ENCODE measurements at regions not wholly inside any gene's neighbourhood (a gene's known extent, or its start where the extent isn't known, plus 50 kb on each side); places are given as distances from the start of the nearest gene placed in this dataset.

DNA sequence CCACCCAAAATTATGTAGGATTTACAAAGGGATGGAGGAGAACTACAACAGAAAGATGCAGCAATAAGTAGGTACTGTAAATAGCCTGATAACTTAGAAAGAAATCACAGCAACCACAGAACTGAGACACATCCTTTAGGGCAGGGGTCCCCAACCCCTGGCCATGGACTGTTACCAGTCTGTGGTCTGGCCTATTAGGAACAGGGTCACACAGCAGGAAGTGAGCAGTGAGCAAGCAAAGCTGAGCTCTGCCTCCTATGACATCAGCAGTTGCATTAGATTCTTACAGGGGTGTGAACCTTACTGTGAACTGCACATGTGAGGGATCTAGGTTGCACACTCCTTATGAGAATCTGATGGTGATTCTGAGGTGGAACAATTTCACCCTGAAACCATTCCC is 997.6 kb downstream of the DIAPH3 start:
- no peak for DNase-seq

DNA sequence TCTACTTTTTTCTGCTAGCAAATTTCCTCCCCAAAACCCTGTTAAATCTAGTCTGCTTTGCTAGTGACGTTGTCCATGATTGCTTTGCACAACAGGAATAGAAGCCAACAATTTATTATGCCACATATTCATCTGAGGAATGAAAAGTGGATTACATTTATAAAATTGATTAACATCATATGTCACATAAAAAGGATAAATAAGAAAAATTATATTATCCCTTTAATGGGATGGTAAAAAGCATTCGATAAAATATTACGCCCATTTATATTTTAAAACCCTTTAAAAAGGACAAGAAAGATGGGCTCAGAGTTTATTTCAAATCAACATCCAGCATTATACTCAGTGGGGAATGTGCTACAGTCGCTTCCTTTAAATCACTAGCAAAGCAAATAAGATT is 991.7 kb downstream of the DIAPH3 start:
- no peak for DNase-seq

DNA sequence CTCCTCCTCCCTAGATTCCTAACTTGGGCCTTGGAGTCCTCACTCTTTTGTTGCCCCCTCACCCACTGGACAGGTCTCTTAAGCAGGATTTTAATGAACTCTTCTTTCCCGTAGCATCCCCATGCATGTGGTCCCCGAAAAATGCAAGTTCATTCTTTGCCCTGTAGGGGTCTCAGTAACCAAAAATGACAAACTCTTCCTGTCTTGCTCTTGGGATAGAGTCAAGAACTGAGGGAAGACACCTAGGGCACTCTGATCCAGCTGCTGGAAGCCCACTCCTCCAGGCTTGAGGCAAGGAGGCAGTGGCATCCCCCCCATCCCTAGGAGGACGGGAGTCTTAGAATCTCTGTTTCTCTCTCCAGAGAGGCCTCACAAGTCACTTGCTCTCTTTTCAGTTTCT is 987.0 kb downstream of the DIAPH3 start:
- no peak for DNase-seq

DNA sequence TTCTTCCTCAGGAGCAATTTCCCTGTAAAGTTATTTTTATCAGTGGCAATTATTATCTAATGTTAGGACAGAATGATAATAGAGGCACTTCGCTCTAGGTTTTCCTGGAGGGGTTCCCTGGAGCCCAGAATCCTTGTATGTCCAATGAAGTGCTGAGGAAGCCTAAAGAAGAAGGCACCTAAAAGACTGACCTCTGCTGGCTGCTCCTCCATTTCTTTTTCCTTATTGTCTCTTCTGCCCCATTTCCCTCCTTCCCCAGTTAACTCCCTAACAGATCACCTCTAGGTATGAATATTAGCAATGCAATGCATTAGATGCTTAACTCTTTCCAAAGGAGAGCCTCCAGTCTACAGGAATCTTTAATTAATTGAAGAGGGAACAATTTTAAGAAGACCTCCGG is 985.4 kb downstream of the DIAPH3 start:
- no peak for DNase-seq

DNA sequence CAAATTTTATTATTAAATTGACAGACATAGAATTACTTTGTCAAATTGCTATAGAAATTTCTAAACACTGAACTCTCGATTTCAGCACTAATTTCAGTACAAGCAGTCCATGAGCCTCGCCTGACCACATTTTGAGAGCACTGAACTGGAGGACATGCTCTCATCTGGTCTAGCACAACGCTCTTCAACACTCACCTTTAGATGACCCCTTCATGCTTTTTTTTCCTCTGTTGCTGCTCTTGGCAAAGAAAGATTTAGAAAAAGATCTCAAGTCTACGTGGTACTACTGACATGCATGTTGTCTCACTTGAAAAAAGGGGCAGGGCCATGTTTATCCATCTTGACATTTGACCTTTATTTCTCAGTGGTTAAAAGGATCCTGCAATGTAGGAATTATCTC is 981.5 kb downstream of the DIAPH3 start:
- DNase-seq, result no peak

DNA sequence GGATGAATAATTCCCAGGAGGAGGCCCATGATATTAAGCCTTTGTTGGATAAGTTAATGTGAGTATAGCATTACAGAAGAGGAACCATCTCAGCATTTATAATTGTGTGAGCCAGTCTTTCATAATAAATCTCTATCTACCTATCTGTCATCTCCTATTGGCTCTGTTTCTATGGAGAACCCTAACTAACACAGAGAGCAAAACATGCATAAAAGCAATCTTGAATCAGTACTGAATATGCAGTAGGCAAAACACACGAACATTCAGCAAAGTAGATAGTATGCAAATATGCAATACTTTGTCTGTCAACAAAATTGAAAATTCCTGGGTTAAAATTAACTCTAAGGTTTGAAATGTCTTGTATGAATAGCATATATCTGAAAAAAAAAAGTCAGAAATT is 966.3 kb downstream of the DIAPH3 start:
- no peak for DNase-seq

DNA sequence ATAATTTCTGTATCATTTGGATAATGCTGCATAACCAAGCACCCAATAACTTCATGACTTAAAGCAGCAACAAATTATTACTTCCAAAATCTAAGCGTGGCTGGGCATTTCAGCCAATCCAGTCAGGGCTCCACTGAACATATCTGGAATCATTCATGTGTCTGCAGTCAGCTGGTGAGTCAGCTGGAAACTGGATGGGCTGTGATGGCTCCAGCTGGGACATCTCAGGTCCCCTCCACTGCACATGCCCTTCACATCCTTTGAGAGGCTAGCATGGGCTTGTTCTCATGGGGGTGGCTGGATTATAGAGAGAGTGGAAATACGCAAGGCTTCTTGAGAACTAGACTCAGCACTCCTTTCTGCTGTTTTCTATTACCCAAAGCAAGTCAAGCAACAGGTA is 961.9 kb downstream of the DIAPH3 start:
- no peak for DNase-seq

DNA sequence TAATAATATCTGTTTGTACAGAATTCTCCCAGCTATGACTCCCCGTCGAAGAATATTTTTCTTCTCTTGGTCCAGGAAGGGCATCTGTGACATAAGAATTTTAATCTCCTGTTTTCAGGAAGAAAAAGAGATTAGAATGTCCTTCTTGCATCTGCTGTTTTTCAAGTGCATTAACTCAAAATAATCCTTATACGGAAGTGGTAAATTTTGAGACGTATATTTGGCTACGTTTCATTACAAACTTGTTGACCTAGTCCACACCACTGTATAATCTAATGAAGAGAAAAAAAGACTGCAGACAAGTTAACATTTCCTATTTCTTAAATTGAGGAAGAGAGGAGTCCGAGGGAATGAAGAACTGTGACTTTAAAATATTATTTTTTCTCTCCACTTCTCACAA is 959.9 kb downstream of the DIAPH3 start:
- no peak for DNase-seq

DNA sequence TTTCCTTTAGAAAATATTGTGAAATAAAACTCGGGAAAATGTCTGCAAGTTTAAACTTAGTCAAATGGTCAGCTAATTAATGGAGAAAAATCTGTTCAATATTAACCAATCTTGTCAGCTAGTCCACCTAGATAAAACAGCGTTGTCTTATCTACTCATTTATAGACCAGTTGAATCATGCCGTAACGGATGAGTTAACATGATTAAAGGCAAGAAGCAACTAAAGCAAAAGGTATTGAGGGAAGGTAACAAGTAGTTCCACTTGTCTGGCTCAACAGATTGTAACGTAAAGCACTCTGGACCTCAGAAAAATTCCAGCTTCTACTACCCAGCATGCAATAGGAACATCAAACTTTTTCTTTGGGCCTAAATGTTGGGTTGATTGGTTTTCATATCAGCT is 958.2 kb downstream of the DIAPH3 start:
- DNase-seq, result no peak

DNA sequence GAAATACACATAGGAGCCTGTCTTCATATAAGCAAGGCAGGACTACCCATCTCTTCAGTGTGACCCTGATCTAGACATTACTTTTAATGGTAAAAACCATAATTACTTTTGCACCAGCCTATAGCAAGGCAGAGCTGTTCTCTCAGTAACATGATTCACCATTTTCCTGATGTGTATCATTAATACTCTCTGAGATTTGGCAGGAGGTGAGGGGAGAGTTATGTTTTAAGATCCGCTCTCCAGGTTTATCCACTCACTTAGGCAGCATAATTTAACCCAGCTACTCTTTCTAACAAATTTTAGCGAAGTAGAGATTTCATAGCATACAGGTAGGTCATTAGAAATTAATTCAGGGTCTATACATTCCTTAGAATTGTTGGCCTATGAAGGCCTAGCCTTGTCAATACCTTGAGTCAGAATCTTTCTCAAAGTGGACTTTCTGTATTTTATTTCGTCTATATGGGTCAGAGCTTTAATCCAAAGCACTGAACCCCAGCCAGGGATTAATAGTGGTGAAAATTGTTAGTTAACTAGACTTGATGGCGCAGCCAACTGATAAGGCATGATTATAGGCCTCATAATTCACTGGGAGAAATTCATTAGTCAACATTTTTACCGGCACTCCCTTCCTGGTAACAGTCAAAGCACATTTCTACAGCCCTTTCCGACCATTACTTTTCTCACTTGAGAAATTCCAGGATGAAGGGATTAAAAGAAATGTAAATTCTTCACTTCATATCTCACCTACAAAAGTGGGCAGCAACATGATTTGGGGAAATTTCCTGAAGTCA is 955.1 kb downstream of the DIAPH3 start:
- no peak for DNase-seq

DNA sequence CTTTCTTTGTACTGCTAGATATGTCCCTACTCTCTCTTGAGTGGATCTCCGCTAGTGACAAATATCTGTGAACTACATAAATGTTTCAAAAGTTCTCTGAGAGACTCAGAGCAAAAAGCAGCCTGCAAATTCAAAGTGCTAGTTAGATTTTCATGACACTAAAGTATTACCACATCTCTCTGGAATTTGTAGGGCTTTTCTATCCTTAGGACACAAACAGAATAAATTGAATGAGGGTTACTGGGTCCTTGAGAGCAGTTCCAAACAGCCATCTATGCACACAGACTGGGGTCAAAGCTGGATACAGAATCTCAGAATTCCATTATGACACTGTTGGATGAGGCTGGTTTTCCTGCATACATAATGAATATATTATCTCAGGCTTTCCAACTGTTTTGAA is 953.2 kb downstream of the DIAPH3 start:
- DNase-seq, result no peak

DNA sequence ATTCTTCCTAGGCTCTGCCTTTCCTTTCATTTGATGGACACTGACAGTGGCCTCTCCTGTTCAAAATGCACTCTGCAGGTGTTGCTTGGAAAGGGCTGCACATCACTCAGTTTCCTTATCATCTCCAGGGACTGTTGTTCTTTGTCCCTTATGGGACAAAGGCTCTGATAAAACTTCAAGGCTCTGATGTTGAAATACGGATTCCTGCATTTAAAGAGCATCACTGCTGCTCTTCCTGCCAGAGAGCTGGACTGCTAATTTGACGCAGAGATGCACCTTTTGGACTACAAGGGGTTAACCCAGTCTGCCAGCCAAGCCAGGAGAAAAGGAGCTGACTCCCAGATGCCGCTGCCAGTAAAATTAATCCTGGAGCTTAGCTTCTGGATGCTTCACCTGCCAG is 952.1 kb downstream of the DIAPH3 start:
- DNase-seq, result no peak

DNA sequence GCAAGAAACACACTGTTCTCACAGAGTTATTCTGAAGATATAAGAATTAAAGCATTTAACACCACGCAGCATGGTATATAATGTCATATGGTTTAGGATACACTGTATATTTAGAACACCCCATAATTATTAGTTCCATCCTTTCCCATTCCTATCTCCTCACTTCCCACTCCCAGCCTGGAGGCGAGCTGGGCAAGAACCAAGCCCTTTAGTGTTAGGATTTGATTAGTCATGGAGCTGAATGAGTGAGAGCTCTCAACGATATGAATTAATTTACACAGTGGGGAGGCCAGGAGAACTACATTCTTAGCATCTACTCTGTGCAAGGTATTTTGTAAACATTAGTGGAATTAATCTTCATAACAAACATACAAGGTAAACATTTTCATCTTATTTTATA is 934.3 kb downstream of the DIAPH3 start:
- DNase-seq, result no peak

DNA sequence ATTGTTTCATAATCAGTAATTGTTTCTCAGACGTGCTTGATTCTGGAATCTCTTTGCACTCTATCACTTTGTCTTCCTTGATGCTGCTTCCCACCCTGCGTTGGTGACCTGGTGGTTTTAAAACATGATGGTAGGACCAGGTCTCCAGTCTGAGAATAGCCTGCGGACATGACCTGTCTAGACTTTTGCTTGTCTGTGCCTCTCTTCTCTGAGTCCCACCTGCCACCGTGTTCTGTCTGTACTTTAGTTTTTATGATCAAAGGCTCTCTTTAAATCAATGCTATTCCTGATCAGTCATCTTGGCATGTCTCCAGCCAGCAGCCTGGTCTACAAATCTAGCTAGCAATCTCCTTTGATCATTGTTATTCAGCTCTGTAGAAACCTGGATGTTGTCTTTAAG is 933.9 kb downstream of the DIAPH3 start:
- DNase-seq, result no peak

DNA sequence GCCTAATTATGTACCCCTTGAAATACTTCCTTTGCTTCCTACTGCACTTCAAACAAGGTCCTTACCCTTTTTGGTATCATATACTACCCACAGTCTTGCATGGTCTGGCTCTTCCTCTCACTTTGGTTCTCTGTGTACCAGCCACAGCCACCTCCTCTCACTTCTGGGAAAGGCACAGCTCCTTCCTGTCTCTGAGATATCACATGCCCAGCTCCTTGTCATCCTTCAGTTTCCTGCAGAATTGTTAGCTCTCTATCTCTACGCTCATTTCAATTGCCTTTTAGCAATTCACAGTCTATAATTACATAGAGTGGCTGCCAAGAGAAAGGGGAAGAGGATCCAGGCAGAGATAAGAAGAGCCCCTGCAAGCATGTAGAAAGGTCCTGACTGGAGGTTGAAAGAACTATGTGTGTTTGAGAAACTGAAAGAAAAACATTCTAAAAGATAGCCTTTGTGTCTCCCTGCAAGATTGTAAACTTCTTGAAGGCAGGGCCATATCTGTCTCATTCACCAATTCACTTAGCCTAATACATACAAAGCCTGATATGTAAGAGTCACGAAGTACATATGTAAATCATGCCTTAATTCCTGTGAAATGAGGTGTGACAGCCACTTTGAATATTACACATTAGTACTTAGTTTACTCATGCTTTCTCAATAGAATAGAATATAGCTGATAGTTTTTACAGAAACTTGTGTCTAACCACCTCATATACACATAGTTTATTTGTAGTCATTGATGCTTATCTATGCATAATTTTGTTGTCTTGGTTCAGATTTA is 933.1 kb downstream of the DIAPH3 start:
- no peak for DNase-seq

DNA sequence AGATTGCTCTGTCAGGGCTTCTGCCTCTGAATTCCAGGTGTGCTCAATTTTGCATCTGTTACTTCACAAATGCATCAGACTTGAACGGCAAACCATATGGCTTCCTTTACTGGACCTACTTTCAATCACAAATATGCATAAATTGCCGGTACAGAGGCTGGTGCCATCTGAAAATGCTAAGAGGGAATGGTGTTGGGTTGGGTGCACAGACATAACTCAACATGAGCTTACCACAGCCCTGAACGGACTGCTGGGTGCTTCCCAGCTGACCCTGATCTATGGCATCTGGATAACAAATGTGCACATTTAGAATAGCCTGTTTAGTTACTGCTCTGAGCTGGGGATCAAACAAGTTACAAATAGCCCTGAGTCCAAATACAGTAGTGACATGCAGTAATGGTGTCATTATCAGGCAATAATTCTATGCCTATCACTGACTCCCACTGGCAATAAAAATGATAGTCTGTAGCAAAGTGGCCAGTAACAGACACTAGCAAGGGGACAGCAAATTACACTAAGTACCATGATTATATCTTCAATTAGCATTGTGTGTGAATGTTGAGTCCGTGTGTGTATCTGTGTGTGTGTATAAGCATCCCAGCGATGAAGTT is 927.3 kb downstream of the DIAPH3 start:
- DNase-seq, result no peak

DNA sequence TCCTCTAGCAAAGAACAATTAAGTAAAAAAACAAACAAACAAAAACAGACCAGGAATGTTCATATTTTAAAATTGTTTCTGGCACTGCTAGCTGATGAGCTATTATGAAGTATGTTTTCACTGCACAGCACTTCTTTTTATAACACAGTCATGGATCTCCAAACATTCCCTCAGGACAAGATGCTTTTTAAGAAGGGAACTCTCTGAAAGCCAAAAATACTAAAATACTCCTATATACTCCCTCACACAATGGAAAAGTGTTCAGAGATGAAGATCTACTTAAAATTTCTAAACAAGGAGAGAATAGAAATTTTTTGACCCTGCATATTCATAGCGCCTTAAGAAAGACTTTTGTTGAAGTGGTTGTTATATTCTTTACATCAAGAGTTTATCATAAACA is 926.8 kb downstream of the DIAPH3 start:
- DNase-seq, result no peak

DNA sequence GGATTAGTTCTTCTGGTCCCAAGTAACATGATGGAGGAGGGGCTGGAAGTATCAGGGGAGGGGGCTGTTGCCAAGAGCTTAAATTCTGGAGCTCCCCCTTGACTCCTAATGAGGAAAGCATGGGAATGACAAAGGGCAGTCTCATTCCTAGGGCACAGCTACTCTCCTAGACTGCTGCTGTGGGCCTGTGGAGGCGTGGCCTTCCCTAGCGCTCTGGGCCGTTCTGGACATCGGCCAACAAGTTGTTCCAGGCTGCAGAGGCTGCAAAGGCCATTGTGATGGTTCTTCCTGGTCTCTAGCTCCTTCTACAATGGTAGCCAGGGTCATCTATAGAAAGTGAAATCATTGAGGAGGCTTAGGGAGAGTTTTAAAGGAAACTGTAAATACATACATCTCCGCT is 916.6 kb downstream of the DIAPH3 start:
- peak; percentile 5 for DNase-seq

DNA sequence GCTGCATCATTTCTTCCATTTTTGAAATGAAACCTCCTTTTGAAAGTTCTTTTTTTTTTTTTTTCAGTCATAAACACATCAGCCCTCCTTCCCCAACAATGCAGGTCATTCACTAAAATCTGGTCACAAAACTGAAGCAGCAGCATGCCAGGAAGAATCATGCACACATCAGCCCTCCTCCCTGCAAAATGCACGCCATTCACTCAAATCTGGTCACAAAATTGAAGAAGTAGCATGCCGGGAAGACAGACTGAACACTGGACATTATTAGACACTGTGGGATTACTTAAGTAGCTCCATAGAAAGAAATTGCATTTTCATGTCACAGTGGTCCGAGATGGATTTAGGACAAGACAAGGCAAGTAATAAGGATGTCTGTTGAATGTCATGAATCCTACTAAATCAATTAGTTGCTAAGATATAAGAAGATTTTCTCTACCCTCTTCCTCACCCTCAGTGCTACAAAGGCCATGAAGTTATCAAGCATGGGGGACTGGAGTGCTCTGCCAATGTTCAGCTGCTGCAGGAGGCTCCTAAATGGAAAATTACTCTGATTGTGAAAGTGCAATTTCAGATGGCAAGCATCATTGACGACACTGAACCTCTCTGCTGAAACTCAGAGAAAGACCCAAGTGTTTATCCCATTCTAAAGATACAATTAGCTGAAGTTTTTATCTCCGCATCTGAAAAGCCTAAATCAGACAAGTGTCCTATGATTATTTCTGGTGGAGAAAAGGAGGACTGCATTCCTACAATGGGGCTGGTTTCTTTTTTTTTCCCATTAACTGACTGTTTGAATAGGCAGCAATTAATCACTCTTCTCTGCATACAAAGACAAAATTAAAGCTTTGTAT is 913.2 kb downstream of the DIAPH3 start:
- DNase-seq, result no peak

DNA sequence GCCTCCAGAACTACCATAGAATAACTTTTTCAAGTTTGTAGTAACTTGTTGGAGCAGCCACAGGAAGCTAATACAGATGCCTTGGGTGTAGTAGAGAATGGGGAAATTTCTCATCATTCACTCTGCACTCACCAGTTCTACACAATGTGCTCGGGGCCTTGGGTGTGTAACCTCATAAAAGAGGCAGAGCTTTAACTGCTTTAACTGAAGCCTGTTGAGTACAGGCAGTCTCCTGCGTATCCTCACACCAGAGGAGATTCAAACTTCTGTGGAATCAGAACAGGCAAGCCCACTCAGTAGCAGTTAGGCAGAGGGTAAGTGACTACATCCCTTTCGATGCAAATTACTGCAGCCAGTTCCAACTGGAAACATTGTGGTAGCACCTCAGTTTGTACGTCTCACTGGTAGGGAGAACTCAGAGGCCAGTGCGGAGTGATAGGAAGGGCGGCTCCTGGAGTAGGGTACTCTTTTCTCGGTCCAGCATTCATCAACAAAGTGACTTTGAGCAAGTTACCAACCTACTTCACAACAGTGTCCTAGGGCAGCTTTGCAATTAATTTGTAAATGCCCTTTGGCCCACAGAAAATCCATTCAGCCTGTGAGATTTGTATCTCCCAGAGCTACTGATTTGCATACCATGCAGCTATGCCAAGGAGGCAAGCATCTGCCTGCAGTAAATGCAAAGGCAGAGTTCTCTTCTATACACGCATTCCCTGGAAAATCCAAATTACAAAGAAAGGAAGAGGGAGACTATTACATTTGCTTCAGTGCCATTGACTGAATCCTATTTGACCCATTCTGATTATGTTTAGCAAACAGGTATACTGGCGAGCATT is 904.3 kb downstream of the DIAPH3 start:
- no peak for DNase-seq

DNA sequence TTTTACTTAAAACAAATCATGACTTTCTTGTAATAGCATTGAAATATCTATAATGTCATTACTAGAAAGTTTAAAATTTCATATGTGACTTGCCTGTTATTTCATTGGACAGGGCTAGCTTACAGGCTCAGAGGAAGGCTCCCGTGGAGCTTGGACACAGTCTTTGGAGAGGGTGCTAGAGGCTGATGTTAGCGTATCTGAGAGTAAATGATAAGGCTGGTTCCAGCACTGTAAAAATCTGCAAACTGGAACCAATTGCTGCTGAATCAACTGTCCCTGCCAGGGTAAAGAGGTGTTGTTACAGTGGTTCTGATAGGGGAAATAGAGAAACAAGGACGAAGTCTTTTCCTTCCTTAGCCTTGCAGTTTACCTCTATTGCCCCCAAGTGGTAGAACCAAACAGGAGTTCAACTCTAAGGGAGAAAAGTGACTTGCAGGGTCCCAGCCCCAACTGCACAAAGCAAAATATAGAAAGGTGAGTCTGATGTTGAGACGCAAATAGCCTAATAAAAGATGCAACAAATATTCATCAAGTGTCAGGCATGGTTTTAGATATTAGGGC is 901.7 kb downstream of the DIAPH3 start:
- DNase-seq, result no peak

DNA sequence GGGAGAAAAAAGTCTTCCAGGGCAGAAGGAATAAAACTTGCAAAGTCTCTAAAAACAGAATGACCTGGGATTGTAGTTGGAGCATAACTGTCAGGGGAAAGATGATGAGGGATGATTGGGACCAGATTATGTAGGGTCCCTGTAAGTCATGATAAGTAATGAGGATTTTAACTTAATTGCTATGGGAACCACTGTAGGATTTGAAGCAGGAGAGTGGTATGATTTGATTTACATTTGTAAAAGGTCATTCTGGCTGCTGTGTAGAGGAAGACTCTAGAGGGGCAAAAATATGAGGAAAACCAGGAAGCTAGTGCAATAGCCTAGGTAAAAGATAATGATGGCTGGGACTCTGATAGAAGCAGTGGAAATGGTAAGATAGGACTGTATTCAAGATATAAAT is 900.2 kb downstream of the DIAPH3 start:
- no peak for DNase-seq

Measured in SHP77 treated with DMSO at 0.1 percent for 48 hours (cell line).